ENCODE measurements at regions not wholly inside any gene's neighbourhood (a gene's known extent, or its start where the extent isn't known, plus 50 kb on each side); places are given as distances from the start of the nearest gene placed in this dataset.

DNA sequence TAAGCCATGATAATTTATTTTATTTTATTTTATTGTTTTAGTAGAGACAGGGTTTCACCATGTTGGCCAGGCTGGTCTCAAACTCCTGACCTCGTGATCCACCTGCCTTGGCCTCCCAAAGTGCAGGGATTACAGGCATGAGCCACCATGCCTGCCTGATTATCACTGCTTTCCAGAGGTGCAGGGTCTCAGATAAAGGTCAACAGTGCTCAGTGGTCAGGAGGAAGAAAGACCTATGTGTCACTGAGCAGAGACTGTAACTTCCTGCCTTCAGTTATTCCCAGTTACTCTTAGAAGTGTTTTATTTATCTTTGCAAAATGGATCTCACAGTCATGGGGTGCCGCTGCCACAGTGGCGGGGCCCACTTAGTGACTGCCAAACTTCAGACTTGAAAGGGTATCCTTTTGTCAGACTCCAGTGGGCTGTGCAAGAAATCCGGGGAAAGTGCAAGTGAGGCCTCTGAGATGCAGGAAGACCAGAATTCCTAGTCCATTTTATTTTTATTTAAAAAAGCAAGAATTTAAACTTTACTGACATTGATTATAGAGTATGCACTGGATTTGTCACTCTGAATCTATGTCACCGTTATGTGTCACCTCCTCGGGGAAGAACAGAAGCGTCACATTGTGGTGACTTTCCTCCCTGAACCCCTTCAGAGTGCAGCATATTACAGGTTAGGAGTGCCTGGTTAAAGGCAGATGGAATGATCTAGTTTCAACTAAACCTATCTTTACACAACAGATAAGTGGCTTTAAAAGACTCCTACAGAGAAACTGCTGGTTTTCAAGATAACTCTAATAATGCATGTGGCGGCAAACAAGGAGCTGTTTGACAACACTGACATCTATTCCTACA, 59.1 kb upstream of the BICD1 start:
- no peak for DNase-seq (ENCODE audit: low read depth)

DNA sequence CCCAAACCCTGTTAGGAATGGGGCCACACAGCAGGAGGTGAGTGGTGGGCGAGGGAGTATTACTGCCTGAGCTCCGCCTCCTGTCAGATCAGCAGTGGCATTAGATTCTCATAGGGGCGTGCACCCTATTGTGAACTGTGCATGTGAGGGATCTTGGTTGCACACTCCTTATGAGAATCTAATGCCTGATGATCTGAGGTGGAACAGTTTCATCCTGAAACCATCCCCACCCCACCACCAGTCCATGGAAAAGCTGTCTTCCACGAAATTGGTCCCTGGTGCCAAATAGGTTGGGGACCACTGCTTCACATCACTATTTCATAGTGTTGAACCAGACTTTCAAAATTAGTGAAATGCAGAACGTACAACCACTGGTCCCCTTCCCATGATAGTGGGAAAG, 57.9 kb upstream of the BICD1 start:
- DNase-seq (ENCODE audit: low read depth) = no peak

DNA sequence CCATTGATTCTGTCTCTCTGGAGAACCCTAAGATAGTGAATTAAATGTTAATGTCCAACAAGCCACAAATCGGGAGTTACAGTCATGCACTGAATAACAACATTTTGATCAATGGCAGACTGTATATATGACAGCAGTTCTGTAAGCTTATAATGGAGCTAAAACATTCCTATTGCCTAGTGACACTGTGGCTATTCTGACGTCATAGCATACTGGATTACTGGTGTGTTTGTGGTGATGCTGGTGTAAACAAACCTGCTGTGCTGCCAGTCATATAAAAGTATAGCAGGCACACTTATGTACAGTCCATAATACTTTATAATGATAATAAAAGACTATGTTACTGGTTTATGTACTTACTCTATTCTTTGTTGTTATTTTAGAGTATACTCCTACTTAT, 56.7 kb upstream of the BICD1 start:
- DNase-seq (ENCODE audit: low read depth) = no peak

DNA sequence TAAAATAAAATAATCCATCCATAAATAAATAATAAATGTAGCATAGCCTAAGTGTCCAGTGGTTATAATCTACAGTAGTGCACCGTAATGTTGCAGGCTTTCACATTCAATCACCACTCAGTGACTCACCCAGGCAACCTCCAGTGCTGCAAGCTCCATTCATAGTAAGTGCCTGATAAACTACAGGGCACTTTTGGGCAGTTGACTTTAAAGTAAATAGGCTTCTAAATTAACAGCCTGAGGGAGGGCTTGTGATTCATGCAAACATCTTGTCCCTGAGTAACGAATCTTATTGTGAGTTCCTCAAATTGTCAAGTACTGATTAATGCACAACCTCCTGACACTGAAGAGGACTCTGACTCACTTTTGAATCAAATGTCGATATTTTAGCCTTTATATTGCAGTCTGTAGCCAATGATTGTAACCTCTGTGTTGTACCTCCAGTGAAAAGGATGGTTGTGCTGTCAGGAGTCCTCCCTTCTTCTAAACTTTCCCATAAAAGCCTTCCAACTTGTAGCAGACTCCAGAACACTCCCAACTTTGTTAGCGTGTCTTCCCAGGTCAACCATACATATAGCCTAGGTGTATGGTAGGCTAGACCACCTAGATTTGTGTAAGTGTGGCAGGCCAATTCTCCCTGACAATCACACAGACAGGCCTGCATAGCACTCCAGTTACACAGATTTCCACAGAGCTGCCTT, 55.0 kb upstream of the BICD1 start:
- DNase-seq (ENCODE audit: low read depth) = no peak

DNA sequence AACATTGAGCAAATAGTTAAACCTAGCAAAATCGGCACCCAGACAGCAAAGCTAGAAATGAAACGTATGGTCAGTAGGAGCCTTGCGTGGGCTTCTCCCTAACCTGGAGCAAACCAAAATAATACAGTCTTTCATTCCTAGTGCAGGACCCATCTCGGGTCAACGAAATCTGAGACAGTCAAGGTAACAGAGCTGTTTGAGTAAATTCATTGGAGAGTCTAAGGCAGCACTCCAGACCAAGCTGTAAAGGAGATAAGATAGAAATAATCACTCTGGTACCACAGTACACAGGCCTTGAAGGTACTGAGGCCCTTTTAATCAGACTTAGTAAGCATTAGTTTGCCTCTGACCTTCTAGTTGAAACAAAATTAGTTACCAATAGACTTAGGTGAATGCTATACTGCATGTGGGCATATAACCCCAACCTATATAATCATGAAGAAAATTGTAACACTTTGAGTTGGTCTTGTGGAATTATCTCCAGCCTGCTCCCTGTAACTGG, 54.4 kb upstream of the BICD1 start:
- no peak for DNase-seq (ENCODE audit: low read depth)

DNA sequence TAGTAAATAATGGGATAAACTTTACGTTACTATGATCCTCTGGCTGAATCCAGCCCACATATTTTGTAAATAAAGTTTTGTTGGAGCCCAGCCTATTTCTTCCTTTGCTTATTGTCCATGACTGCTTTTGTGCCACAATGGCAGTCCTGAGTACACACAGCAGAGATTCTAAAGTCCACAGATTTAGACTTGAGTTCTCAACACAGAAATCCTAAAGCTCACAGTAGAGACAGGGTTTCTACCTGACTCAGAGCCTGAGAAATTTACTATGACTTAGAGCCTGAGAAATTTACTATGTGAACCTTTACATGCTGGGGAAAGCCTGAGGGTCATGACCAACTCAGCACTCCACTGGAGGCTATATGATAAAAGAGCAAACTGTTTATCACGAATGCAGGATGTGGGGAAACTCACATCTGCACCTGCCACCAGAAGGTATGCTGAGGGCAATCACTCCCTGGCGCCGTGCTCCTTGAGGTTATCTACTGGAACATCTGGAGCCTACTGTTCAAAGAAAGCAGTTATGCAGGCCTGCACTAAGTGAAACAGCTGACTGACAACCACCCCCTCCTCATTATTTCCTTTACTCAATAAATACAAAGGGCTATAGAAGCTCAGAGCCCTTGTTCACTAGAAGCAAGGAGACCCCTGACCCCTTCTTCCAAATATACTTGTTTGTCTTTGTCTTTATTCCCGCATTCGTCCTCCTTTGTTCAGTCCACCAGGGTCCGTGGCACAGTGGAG, 52.6 kb upstream of the BICD1 start:
- no peak for DNase-seq (ENCODE audit: low read depth)
